Astrocyte (in vitro differentiated cells and primary cell): ENCODE measurements at regions not wholly inside any gene's neighbourhood (a gene's known extent, or its start where the extent isn't known, plus 50 kb on each side); places are given as distances from the start of the nearest gene placed in this dataset.

Experiments
- EZH2 ChIP-seq: IDR thresholded peaks from 2 replicates; pipeline ENCODE4 v1.6.1; 2012; ENCODE audit warnings: mild to moderate bottlenecking, low read length, inconsistent platforms; ENCODE audit not compliant: insufficient read depth
- TF ChIP-seq, protein P1 (sequence below): IDR thresholded peaks from 2 replicates; pipeline ENCODE4 v1.5.1; 2011; ENCODE audit warnings: low read depth, mild to moderate bottlenecking, inconsistent platforms, low read length, moderate library complexity; ENCODE audit not compliant: insufficient read depth

GRCh38 chr6:66772800-66773199 is 1065.8 kb upstream of the EYS start:
- TF ChIP-seq, protein P1, sequence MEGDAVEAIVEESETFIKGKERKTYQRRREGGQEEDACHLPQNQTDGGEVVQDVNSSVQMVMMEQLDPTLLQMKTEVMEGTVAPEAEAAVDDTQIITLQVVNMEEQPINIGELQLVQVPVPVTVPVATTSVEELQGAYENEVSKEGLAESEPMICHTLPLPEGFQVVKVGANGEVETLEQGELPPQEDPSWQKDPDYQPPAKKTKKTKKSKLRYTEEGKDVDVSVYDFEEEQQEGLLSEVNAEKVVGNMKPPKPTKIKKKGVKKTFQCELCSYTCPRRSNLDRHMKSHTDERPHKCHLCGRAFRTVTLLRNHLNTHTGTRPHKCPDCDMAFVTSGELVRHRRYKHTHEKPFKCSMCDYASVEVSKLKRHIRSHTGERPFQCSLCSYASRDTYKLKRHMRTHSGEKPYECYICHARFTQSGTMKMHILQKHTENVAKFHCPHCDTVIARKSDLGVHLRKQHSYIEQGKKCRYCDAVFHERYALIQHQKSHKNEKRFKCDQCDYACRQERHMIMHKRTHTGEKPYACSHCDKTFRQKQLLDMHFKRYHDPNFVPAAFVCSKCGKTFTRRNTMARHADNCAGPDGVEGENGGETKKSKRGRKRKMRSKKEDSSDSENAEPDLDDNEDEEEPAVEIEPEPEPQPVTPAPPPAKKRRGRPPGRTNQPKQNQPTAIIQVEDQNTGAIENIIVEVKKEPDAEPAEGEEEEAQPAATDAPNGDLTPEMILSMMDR = no peak
- TF ChIP-seq EZH2 = no peak
